HEK293T (cell line): ENCODE measurements at regions not wholly inside any gene's neighbourhood (a gene's known extent, or its start where the extent isn't known, plus 50 kb on each side); places are given as distances from the start of the nearest gene placed in this dataset.

Experiments
- ARNT ChIP-seq: fragments of 450-650 bp; IDR thresholded peaks from 2 replicates; pipeline ENCODE4 v1.6.1; 2017; ENCODE audit warnings: mild to moderate bottlenecking
- BHLHE40 ChIP-seq: fragments of 450-650 bp; IDR thresholded peaks from 2 replicates; pipeline ENCODE4 v1.6.1; 2016; ENCODE audit warnings: mild to moderate bottlenecking, moderate library complexity, borderline replicate concordance
- CTBP1 ChIP-seq: fragments of 450-650 bp; IDR thresholded peaks from 2 replicates; pipeline ENCODE4 v1.6.1; 2016; ENCODE audit warnings: borderline replicate concordance
- LEF1 ChIP-seq: fragments of 450-650 bp; IDR thresholded peaks from 2 replicates; pipeline ENCODE4 v1.6.1; 2017; ENCODE audit warnings: mild to moderate bottlenecking, borderline replicate concordance
- SP1 ChIP-seq: fragments of 450-650 bp; IDR thresholded peaks from 2 replicates; pipeline ENCODE4 v1.6.1; 2017
- SUZ12 ChIP-seq: fragments of 450-650 bp; IDR thresholded peaks from 2 replicates; pipeline ENCODE4 v1.6.1; 2016; ENCODE audit warnings: mild to moderate bottlenecking
- TARDBP ChIP-seq: fragments of 450-650 bp; IDR thresholded peaks from 2 replicates; pipeline ENCODE4 v1.6.1; 2016

GRCh38 chr6:14393910-14394309 lies 276.3 kb downstream of the CD83 start:
- no peak for TF ChIP-seq SP1
- no peak for TF ChIP-seq TARDBP
- TF ChIP-seq LEF1: no peak
- no peak for TF ChIP-seq BHLHE40
- TF ChIP-seq SUZ12: no peak
- no peak for TF ChIP-seq CTBP1
- no peak for TF ChIP-seq ARNT
